PC-9 (cell line): ENCODE measurements at regions not wholly inside any gene's neighbourhood (a gene's known extent, or its start where the extent isn't known, plus 50 kb on each side); places are given as distances from the start of the nearest gene placed in this dataset.

Source experiments
- EZH2 ChIP-seq: fragments of 200-600 bp; sonication (generic); IDR thresholded peaks from 2 replicates; pipeline ENCODE4 v1.8.0; 2017; ENCODE audit warnings: antibody characterized with exemption, low read depth
- TF ChIP-seq, protein P1 (sequence below): fragments of 200-600 bp; sonication (generic); conservative IDR thresholded peaks from 2 replicates; pipeline ENCODE4 v1.6.1; 2017; ENCODE audit warnings: mixed run types, antibody characterized with exemption, mild to moderate bottlenecking, moderate library complexity

GRCh38 chr21:38013741-38014140, 97.5 kb upstream of the KCNJ6 start:
- TF ChIP-seq, protein P1, sequence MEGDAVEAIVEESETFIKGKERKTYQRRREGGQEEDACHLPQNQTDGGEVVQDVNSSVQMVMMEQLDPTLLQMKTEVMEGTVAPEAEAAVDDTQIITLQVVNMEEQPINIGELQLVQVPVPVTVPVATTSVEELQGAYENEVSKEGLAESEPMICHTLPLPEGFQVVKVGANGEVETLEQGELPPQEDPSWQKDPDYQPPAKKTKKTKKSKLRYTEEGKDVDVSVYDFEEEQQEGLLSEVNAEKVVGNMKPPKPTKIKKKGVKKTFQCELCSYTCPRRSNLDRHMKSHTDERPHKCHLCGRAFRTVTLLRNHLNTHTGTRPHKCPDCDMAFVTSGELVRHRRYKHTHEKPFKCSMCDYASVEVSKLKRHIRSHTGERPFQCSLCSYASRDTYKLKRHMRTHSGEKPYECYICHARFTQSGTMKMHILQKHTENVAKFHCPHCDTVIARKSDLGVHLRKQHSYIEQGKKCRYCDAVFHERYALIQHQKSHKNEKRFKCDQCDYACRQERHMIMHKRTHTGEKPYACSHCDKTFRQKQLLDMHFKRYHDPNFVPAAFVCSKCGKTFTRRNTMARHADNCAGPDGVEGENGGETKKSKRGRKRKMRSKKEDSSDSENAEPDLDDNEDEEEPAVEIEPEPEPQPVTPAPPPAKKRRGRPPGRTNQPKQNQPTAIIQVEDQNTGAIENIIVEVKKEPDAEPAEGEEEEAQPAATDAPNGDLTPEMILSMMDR: no peak
- TF ChIP-seq EZH2: no peak
